ENCODE measurements at regions not wholly inside any gene's neighbourhood (a gene's known extent, or its start where the extent isn't known, plus 50 kb on each side); places are given as distances from the start of the nearest gene placed in this dataset.

DNA sequence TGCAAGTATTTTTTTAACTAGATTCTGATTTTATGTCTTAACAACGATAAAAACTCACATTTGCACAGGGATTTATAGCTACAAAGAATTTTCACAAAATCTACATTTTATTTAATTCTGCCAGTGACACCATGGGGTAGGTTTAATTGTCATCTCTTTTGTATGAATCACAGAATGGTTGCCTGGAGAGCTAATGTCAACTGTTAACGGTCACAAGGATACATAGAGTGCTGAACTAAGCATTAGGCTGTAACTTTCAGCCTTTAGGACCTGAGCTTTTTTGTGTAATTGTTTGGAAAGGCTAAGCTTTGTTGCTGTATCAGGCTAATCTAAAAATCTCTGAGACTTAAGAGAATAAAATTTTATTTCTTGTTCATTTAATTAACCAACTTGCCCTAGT, 465.3 kb upstream of the TBX3 start:
- no peak for DNase-seq

DNA sequence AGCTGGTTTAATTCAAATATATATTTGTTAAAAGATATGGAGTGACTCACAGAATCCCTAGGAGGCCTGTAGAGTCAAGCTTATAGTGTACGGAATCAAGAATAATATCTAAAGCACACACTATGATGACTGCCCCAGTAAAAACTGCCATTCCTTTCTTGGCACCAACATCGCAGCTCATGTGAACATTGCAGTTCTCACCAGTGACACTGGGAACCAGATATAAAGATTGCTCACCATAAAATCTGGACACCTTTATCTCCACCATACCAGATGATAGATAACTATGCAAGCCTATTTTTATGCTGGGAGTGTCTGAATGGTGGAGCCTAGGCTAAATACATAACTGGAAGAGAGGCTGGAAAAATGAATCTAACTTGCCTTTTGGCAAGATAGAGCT, 463.9 kb upstream of the TBX3 start:
- DNase-seq: no peak

DNA sequence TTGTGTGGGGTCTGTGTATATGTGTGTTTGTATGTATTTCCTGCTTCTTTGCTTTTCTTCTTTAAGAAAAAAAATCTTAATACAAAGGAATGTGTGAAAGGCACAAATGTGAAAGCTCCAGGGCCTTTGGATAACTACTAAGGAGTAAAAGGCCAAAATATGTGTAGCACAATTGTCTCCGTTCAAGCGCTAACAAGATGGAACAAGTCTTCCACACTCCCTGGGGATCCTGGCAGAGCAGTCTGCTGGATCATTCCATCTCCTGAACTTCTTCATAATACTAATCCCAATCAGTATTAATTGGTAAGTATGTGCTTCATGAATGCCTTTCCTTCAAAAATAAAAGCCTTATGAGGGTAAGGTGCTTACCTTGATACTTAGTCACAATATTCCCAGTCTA, 462.5 kb upstream of the TBX3 start:
- DNase-seq: no peak

DNA sequence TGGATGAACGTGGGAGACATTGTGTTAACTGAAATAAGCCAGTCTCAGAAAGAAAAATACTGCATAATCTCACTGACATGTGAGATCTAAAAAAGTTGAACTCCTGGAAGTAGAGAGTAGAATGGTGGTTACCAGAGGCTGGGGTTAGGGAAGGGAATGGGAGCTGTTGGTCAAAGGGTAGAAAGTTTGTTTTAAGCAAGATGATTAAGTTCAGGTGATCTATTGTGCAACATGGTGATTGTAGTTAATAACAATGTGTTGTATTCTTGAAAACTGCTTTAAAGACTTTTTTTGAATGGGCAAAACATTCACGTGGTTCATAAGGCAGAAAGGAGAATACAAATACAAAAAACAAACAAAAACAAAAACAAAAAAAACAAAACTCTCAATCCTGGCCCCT, 460.4 kb upstream of the TBX3 start:
- DNase-seq: no peak

DNA sequence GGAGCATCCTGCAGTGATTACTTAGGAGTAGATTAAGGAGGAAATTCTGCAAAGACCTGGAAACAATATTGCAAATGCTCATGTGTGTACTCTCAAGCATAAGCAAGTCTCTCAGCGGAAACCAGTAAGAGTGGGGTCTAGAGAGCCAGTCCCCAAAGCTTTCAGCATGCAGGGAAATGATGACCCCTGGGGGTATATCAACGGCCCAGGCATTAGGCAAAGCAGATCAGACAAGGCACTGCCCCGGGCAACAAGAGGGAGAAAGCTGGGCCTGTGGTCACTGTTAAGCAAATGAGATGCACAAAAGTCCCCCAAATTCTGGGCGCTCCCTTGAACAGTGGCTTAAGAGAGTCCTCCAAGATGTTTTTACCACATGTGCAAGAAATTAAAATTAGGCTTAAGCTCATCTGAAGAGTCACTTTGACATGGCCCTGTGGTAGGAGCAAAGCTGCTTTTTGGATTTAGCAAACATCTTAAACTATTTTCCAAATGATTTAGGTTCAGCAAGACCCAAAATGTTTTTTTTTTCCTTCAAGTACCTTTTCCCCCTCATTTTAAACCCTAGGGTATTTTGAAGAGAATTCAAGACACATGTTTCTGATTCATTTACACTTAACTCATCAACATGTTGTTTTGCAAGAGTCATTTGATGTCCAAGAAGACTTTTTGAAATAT, 457.1 kb upstream of the TBX3 start:
- DNase-seq: no peak

DNA sequence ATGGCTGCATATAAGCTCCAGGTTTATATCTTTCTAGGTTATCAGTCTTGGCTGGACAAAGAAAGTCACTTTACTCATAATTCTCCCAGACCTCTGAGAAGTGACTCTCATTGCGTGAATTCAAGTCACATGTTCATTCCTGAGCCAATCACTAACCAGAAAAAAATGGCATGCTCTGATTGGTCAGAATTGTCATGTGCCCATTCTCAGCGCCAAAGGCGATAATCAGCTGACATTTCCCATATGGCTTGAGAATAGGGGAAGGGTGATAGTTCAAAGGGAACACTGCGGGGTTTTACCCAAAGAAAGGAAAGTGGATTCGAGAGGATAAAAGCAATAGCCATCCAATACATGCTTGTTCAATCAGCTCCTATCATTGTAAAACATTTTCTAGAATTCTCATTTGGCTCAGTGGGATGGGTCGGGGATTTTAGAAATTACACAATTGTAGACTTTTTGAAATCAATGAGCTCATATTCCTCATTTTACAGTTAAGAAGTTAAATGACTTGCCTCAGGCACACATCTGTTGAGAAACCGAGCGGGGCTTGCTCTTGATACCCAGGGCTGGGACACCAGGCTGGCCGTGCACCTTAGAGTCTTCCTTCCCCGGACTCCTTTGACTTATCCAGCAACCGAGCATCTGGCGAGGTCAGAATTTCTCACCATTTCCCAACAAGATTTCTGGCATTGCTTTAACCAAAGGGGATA, 454.0 kb upstream of the TBX3 start:
- no peak for DNase-seq

DNA sequence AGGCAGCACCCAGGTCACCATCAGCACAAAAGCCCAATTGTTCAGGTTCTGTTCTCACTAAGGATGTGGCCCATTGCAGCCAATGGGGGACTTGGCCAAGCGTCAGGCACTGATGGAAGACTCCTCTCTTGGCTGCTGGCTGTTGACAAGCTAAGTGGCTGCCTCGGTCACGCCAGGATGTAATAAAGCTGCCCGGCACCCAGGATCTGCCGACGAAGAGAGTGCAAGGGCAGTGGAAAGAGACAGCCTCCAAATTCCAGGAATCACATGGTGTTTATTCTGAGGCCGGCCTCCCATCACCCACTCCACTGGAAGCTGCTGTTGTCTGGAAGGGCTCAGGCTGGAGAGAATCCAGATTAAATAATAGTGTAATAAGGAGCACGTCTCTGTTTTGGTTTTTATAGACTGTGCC, 451.8 kb upstream of the TBX3 start:
- DNase-seq: no peak

DNA sequence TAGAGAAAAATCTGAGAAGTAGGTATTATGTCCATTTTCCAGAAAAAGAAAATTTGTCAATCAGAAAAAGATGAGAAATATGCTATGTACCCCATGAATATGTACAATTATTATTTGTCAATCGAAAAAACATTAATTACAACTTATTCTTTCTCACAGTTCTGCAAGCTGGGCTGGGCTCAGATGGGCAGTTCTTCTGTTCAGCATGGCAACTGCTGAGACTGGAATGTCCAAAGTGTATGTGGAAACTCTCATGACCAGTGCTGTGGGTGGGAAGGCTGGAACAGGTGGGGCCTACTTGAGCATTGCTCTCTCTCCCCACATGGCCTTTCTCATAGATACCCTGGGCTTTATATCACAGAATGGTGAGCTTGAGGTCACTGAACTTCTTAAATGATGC, 450.3 kb upstream of the TBX3 start:
- DNase-seq: no peak

DNA sequence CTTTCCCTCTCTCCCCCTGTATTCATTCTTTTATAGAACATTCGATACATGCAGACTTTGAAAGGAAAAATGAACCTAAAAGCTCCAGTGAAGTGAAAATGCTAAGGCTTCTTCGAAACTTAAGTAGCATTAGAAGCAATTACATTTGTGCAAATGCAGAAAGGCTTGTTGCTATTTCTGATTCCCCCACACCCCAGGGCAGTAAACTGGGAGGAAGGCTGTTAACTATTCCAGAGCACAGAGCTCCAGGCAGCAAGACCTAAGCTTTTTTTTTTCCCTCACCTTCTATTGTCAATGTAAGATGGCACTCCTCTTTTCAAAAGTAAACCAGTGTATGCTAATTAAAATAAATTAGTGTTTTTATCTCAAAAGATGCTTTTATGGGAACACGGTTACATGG, 448.9 kb upstream of the TBX3 start:
- DNase-seq: no peak

DNA sequence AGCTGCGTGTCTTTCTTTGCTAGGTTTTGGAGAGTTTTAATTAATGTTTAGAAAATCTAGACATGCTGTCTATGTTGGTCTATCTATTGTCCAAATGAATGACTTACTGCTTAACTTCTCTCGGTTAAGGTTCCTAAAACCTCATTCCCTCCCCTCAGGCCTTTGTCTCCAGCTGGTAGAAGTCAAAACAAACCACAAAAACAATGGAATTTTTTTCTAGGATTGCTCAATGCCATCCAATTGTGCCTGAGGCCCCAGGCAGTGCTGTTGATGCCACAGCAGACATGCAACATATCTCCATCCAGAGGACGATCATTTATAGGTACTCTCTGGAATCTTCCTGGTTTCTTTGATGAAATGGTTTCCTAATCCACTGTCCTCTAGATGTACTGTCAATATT, 448.2 kb upstream of the TBX3 start:
- DNase-seq: no peak

DNA sequence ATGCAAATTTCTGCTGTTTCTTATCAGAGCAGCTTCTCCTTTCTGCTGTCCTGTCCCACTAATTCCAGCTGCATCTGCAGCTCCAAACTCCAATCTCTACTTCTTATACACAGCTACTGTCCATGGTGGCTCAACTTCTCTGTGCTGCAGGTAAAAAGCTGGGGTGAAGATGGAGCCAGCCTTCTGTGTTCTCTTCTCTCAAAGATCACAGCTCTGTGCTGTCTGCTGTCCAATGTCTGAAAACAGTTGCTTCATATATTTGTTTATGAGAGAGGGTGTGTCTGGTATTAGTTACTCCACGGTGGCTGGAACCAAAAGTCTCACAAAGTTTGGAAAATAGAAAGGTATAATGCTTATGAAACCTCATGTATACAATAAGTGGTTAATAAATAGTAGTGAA, 445.8 kb upstream of the TBX3 start:
- no peak for DNase-seq

DNA sequence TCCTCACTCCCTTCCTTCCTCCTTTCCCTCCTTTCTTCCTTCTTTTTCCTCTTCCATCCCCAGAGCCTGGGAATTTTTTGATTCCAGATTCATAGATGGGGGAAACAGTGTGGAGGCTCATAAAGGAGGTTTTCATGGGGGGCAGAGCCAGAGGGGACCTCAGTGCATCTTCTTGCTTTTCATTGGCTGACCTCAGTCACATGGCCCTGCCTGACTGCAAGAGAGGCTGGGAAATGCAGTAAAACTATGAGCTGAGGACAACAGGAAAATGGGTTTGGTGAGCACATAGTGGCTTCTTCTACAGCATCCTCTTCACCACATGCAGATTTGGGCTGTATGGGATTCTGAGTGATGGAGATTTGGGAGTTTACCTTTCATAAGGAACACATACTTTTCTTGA, 437.1 kb upstream of the TBX3 start:
- no peak for DNase-seq

DNA sequence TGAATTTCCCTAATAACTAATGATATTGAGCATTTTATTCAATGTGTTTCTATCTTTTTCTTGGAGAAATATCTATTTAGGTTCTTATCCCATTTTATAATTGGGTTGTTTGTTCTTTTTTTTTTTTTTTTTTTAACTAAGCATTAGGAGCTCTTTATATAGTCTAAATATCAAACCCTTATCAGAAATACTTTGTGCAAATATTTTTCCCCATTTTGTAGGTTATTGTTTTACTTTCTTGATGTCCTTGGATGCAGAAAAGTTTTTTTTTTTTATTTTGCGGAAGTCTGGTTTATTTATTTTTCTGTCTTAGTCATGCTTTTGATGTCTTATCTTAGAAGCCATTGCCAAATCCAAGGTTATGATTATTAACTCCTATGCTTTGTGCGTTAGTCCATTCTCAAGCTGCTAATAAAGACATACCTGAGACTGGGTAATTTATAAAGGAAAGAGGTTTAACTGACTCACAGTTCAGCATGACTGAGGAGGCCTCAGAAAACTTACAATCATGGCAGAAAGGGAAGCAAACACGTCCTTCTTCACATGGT, 434.3 kb upstream of the TBX3 start:
- DNase-seq: no peak

DNA sequence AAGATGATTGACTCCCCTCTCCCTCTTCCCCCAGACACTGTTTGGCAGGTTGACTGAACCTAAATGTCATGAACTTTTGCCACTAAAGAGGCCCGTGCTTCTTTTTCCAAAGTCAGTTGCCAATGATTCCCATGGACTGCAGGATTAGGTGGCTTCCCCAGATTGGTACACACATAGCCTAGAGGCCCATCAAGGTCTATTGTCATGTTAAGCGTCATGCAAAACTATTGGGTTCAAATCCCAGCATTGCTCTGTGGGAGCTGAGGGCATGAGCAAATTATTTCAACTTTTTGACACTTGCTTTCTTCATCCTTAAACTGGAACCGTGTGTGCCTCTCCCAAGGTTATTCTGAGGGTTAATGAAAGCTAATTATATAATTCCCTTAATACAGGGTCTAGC, 430.2 kb upstream of the TBX3 start:
- DNase-seq: no peak

DNA sequence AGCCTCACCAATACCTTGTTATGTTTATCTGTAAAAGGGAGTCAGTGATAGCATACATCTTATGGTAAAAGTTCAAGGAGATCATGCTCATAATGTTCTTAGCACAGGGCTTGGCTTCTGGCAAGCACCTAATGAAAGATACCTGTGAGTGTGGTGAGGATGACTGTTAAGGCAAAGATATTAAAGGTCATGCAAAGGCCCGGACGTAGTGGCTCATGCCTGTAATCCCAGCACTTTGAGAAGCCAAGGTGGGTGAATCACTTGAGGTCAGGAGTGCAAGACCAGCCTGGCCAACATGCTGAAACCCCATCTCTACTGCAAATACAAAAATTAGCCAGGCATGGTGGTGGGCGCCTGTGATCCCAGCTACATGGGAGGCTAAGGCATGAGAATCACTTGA, 425.9 kb upstream of the TBX3 start:
- DNase-seq: no peak

DNA sequence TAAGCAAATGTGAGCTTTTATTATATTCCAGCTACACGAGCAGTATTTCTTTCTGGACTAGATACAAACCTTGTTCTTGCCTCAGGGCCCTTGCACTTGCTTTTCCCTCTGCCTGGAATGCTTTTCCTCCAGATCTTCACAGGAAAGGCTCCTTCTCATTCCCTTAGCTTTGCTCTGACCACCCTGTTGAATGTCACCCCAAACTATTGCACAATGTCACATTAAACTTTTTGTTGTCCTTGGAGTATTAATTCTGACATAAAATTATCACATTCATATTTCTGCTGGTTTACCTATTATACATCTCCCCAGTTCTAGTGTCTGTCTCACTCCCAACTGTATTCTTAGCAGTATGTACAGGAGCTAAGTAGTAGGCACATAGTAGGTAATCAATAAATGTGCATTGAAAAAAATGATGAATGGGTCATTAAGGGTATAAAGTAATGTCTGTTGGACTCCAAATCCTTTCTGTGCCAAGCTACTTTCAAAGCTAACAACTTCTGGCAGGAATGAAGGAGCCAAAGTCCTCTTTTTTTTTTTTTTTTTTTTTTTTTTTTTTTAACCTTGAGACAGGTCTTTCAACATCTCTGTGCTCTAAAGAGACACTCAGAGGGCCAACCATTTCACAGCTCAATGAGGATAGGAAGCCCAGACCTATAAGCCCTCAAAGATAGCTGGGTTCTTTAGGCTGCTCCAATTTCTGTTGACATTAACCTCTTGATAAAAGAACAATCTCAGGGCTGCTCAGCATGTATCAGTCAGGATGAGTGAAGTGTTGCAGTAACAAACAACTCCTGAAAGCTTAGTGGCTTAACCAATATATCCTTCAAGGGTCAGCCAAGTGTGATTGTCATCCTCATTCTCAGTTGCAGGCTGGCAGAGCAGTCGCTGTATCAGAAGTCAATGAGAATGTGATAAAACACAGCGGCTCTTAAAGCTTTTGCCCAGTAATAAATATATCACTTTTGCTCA, 424.4 kb upstream of the TBX3 start:
- DNase-seq: no peak

DNA sequence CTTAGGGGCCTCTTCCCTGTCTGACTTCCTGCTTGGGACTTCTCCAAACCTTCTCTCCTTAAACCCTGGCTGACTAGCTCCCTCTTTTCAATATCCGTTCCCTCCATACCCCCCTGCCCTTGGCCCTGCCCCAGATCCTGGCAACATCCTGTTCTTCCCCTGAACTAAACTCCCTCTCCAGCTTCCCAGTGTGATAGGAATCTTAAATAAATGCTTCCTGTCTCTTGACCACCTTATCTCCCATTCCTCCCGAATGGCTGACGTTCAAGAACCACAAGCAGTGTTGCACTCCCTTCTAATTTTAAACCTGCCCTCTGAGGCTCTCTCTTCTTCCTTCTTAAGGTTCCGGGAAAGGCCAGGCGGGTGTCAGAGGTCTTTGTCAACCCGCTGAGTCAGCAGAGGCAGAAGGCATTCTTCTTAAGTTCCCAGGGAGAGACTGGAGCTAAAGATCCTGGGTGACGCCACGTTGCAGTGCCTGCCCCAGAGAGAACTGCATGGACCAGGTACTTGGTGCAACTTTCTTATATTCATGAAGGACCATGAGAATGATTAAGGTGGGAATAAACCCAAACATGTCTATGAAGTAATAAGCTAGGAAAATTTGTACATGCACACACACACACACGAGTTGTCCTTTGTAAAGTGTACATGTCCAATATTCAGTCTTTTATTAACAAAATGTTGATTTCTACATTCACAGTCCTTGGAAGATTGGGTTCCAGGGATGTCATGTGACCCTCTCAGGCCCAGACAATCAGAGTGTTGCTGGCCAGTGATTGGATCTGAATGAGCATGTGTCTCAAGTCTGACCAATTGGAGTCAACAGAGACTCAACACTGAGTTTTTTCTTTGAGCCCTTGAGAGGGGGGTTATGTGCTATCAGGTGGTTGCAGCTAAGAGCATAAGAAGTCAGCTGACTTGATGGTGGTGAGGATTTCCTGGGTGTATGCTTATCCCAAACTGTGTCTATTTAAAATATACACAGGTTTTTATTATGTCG, 420.2 kb upstream of the TBX3 start:
- DNase-seq: no peak

DNA sequence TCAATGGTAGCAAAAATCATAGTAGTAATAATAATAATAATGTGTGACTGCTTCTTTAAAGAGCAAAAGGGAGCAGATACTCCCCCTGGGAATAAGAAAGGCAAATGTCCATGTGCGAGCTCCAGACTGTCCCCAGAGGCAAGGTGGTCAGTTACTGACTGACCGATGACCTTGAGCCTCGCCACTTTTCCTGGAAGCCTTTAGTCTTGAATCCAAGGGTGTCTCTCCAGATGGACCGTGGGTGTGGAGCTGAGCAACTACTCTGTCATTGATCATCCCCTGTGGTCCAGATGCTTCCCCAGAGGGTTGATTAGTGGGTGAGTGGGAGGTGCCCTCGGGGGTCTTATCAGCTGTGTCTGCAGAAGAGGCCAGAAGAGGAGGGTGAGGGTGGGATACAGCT, 418.5 kb upstream of the TBX3 start:
- no peak for DNase-seq

DNA sequence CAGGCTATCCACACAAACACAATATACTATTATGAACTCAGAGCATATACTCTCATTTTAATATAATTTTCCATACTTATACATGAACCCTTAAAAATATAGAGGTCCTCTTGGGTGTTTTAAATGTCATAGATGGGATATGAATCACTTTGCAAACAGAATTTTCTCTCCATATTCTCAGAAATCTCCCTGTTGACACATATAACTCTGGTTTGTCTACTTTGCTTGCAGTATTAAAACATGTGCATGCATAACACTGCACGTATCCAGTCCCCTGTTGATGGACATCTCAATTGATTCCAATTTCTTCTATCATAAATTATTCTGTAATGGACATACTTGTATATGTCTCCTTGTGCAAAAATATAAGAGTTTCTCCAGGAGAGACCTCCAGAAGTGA, 417.5 kb upstream of the TBX3 start:
- no peak for DNase-seq

DNA sequence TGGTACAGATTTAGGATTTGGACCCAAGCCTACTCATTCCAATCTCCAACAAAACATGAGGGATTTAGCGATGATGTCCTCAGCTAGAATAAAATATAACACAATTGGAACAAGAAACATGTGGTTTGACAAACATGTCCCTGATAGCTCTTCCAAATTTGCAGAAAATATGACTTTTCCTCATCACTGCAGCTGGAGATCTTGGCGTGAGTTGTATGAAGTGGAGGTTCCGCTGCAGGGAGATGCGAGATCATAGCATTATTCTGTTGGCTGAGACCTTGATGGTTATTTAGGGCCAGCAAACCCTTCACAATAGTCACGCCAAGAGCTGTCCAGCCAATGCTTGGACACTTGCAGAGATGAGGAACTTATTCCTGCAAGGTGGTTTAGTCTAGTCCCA, 413.4 kb upstream of the TBX3 start:
- no peak for DNase-seq

DNA sequence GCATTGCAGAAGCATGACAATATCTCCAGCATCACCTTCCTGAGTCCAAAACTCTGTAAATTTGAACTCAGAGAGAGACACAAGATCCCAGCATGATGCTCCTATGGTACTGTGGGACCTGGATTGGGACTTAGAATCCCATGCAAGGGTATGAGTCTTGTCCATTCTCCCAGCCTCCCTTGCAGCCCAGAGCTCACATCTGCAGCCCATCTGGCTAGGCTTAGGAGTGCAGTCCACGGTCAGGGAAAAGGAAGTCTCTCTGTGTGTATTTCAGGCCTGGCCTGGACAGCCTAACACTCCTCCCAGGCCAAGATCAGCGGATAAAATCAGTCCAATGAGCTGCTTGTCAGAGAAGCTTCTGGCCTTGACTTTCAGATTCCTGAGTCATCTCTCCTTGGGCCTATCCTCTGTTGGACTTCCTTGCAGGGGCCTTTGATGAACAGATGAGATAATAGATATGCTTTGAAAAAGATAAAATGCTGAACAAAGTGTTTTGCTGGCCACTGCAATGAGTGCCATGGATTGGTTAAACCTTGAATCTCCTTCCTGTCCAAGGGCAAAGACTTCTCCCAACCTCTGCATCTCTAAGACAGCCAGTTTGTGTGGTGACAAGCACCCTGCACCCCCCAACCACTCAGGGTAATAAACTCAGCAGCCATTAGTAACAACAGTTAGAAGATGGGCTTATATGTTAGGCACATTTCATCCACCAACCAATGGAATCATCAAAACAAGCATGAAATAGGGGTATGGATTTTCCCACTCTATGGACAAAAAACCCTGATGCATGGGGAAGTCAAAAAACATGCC, 412.8 kb upstream of the TBX3 start:
- DNase-seq: no peak
